GM19238 (cell line): ENCODE measurements at regions not wholly inside any gene's neighbourhood (a gene's known extent, or its start where the extent isn't known, plus 50 kb on each side); places are given as distances from the start of the nearest gene placed in this dataset.
"Not testable (repeated sequence)": the region's sequence is repeated elsewhere in the genome, so short reads cannot be mapped to it uniquely, and the experiment has no call there.

Experiments
- DNase-seq: peaks from one replicate; pipeline ENCODE4 v3.0.0; 2011; ENCODE audit warnings: low spot score; ENCODE audit not compliant: insufficient read length

DNA sequence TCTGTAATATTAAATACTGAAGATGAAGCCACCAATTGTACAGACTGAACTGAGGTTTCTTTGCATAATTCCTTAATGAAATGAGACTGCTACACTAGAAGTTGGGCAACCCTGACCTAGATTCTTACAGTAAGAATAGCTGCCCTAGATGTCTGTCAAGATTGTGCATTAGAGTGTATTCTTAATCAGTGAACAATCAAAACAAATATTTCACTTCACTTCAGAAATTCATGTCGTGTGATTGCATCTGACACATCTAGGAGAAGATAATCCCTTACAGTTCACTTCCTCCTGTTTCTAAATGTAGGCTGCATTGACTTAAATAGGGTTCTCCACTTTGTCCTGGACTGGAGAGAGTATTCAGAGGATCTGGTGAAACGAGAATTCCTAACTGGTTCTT lies 283.1 kb downstream of the HNRNPD start:
- no peak for DNase-seq

DNA sequence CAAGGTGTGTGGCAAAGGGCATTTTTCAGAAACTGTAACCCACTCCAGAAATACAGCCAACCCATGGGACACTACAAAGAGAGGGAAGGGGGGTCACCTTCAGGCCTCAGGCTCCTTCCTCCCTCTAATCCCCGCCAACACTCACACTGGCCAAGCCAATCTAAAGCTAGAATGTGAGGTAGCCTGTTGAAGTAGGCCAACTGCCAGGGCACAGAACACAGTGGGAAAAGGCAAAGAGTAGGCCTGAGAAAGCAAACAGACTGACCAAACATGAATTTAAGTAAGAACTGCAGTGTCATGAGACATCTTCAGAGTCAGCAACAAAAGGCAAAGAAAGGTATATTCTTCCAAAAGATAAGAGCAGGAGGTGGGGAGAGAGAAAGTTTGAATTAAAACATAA lies 289.0 kb downstream of the HNRNPD start:
- DNase-seq = no peak

DNA sequence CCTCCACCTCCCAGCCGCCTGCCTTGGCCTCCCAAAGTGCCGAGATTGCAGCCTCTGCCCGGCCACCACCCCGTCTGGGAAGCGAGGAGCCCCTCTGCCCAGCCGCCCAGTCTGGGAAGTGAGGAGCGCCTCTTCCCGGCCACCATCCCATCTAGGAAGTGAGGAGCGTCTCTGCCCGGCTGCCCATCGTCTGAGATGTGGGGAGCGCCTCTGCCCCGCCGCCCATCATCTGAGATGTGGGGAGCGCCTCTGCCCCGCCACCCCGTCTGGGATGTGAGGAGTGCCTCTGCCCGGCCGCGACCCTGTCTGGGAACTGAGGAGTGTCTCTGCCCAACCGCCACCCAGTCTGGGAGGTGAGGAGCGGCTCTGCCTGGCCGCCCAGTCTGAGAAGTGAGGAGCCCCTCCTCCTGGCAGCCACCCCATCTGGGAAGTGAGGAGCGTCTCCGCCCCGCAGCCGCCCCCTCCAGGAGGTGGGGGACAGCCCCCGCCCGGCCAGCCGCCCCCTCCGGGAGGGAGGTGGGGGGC lies 296.3 kb downstream of the HNRNPD start:
- DNase-seq = not testable (repeated sequence)

DNA sequence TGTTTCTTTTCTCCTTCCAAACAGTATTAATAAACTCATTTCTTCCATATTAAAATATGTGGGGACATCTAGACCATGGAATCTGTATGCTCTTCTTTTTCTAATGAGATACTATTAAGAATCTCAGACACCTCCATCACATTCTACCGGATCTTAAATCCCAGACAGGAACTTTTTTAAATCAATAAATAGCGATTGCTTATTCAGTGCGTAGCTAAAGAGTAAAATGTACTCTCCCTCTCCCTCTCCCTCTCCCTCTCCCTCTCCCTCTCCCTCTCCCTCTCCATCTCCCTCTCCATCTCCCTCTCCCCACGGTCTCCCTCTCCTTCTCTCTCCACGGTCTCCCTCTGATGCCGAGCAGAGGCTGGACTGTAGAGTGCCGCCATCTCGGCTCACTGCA lies 297.0 kb downstream of the HNRNPD start:
- no peak for DNase-seq

- DNase-seq = no peak
Observed at GRCh38 chr4:82076359-82076758, 297.4 kb downstream of the HNRNPD start.

DNA sequence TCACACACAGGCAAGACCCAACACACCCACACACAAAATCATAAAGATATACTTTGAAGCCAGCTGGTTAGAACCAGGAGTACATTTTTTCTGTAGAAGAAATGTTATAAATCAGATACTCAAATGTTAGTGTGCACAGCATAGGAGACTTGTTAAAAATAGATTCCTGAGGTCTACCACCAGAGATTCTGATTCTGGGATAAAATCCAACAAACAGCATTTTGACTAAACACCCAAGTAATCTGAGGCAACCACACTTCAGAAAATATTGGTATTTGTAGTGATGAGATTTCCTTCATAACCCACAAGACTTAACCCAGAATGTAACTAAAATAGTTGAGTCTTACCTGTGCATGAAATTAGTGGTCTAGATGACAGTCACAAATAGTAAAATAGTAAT lies 301.8 kb downstream of the HNRNPD start:
- DNase-seq = no peak

DNA sequence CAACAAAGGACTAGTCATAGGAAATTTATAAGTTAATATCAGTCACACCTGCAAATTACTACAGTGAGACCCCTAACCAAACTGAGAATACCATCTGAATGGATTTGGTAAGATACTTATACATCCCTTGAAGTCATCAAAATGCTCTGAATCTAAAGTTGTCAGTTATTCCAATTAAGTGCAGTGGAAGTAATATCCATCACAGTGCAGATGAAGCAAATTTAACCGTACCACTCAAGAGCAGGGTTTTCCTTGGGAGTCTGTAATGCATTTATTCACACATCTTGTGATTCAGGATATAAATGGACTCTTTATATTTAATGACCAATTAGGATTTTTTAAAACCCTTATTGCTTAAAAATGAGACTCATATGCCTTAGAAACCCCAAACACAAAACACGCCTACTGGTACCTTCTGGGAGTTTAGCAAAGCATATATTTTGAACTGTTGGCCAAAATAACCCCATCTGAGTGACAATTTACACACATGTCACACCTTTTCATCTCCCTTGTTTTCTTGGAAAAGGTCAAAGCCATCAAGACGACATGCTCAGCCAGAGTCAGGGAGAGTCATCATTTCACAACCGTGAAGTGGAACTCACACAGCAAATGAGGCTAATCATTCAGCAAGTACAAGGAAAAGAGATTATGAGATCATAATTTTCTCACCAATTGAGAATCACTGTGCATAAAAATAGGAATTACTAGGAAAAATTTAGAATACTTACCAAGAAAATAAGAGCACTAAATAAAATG lies 303.7 kb downstream of the HNRNPD start:
- no peak for DNase-seq

DNA sequence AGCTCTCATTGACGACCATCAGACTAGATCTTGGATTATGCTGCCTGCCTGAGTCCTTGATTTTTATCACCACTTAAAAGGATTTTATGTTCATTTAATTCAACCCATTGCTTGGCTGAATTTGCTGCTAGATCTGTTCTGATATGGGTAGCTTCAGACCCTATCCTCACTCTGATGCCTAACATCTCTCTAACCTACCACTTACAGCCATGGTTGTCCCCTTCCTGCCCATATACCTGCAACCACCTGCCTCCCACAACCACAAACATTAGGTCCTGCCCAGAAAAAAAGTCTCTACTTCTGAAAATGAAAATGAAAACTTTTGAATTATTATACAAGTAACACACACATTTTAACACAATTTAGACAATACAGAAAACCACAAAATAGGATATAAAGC lies 310.8 kb downstream of the HNRNPD start:
- DNase-seq = no peak

DNA sequence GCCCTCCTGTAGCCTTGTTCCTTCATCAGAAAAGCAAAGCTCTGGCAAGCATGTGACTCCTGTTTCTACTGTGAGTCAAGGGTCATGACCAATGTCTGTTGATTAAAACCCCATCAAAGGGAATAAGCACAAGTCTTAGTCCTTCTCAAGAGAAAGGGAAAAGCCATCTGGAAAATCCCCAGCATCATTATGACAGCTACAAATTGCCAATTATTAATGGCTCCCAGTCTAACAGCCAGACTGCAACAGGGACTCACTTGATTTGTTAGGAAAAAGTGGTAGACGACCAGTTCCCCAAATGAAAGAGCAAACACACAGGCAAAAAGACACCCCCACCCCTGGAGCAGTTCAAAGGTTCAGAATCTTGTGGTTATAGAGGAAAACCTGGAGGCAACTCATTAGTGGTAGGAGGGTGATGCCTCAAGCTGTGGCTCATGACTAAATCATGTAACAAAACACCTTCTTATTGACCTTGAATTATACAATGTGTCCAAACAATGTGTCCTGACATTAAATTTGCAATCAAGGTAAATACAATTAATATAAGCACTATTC lies 315.7 kb downstream of the HNRNPD start:
- DNase-seq = no peak

GRCh38 chr4:82055156-82055555 lies 318.6 kb downstream of the HNRNPD start:
- DNase-seq = no peak

DNA sequence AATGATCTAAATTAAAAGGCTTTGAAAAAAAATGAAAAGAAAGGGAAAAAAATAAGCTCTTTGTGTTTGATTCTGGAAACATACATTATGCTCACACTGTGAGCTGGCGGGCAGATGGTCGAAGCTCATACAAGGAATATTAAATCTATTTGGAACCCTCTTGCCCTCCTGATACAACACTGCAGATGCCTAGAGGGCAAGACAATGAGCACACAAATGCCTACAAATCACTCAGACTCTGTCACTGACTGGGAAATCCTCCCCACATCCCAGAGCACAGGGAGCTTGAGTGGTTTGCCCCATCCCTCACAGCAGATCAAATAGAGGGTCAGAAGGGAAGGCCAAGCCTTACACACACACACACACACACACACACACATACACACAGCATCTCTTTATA lies 320.4 kb downstream of the HNRNPD start:
- DNase-seq = no peak

DNA sequence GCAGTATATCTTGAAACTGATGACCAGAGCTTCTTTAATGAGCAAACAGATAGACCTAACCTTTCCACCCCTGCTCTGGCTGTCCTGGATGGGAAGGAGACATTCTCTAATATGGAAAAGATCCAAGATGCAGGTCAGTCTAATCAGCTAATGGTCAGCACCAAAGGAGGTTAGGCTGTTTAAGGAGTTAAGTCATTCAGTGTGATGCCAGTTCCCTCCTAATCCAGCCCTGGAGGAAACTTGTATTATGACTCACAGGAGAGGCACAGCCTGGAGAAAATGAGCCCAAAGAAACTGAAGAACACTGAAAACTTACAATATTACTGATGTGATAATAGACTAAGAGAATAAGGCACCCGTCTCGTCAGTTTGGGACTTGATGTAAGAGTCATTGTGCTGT lies 323.0 kb downstream of the HNRNPD start:
- DNase-seq = no peak

- DNase-seq = no peak
Observed at GRCh38 chr4:82049294-82049693, 324.5 kb downstream of the HNRNPD start.

DNA sequence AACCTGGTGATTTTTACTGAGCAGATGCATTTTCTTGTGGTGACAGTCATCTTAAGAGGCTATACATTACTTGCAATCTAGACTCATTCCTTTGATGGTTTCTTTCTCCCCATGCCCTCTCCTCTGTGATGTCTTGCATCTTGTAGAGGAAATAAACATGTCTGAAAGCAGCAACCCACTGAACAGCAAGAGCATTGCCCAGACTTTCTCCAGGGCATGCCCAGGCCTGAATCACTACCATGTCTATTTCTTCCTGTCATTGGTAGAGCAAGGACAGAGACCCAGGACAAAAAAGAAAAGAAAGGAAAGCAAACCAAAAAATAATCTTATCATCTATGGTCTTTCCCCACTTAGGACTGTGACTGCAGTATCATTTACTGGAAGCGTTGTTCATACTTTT lies 326.1 kb downstream of the HNRNPD start:
- DNase-seq = no peak

GRCh38 chr4:82046796-82047195 lies 327.0 kb downstream of the HNRNPD start:
- no peak for DNase-seq

DNA sequence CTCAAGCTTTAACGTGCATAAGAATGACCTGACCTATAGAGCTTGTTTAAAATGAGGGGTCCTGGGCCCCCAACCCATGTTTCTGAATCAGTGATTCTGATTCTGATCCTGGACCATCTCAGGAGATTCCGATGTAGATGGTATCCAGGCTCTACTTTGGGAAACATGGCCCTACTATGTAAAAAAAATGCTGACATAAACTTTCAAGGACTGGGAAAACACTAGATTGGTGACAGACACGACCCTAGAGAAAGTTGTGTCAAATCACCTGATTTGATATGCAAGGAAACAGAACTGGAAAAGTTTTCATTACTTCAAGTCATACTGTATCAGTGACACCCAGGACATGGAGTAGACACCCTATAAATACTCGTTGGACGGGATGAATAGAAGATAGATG lies 328.5 kb downstream of the HNRNPD start:
- DNase-seq = no peak

GRCh38 chr4:82044141-82044993 lies 329.4 kb downstream of the HNRNPD start:
- DNase-seq = no peak

DNA sequence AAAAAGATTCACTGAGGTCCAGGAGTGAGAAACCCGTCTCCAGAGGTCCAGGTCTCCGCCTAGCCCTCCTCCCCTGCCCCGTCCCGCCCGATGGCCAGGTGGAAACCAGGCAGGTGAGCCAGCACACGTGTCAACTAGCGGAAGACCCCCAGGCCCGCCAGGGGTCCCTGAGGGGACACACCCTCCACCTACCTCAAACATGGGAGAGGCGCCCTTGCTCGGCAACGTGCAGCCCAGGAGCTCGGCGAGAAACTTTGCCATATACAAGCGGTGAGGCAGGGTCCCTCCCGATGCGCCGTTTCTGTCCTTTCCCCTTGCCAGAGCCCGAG lies 330.0 kb downstream of the HNRNPD start:
- DNase-seq = no peak

- no peak for DNase-seq
Observed at GRCh38 chr4:82043081-82043808, 330.5 kb downstream of the HNRNPD start.

- no peak for DNase-seq
Observed at GRCh38 chr4:82042042-82042441, 331.7 kb downstream of the HNRNPD start.

DNA sequence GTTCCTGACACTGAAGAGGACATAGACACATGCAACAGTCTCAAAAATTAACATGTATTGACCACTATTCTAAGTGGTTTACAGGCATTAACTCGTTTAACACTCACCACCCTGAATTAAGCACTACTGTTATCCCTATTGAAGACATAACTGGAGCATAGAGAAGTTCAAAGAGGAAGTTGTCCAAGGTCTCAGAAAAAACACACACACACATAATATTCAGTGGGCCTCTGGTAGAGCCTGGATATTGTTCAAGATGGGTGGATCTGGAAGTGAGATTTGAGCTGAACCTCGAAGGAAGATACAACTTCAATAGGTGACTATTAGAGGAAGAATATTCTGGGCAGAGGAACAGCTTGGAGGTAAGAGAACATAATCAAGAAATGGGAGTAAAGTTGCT lies 334.9 kb downstream of the HNRNPD start:
- DNase-seq = no peak

DNA sequence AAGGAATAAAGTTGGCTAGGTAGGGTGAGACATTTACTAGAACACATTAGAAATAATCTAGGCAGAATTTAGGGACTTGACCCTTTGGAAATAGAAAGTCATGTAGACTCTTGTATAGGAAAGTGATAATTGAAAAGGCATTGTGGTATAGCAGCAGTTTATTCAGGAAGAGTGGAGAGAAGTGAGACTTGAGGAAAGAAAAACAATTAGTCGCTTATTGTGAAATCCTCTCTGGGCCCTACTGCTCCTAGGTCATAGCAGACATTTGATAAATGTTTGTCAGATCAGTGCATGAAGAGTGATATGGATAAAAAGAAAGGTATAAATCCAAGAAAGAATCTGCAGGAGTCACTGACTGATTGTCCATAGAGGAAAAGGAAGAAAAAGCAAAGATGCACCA lies 337.6 kb downstream of the HNRNPD start:
- no peak for DNase-seq
